Pancreas (tissue), 10 donors: ENCODE measurements at regions not wholly inside any gene's neighbourhood (a gene's known extent, or its start where the extent isn't known, plus 50 kb on each side); places are given as distances from the start of the nearest gene placed in this dataset.

ENCODE experiments used
- ATAC-seq, 4 donors: fragments of 200-7000 bp; cut with Tn5 transposase; one replicate each; pipeline versions ENCODE4 v1.8.0 to v1.9.1; 2020; ENCODE audit warnings: mild to moderate bottlenecking in 4 of 4, moderate library complexity in 4 of 4
- DNase-seq, 6 donors: peaks; one replicate each; pipeline ENCODE4 v3.0.0-alpha.2; 2020
- FAIRE-seq: peaks from 2 replicates; lab custom pipeline; 2012; peaks lifted over from hg19 to GRCh38; lab: Jason Lieb, UNC
- H3K27ac ChIP-seq, 4 donors: fragments of 200-600 bp; sonication (generic); 1 replicate in 3 of 4; 2 replicates in 1 of 4; pipeline versions ENCODE4 v1.5.0 to v1.8.0; 2020
- H3K27me3 ChIP-seq, 4 donors: fragments of 200-600 bp; one replicate each; pipeline ENCODE4 v1.8.0; 2021
- H3K36me3 ChIP-seq, 3 donors: fragments of 200-600 bp; sonication (generic) in 1 of 3; one replicate each; pipeline versions ENCODE4 v1.5.0 to v1.8.0; 2020 to 2021
- H3K4me1 ChIP-seq, 3 donors: fragments of 200-600 bp; one replicate each; pipeline ENCODE4 v1.8.0; 2021
- H3K4me3 ChIP-seq, 4 donors: fragments of 200-600 bp; sonication (generic) in 2 of 4; one replicate each; pipeline versions ENCODE4 v1.5.0 to v1.8.0; 2020 to 2021
- H3K9me3 ChIP-seq, 4 donors: fragments of 200-600 bp; one replicate each; pipeline ENCODE4 v1.8.0; 2021
- WGBS, 2 donors: extraction: QIAGEN DNeasy Blood & Tissue Kit; methylation state at CpG; one replicate each; pipeline ENCODE4 v1.1.7; 2013; 5-methylcytosine and 5-hydroxymethylcytosine counted together
- intact Hi-C, 3 donors: fragments of 100-400 bp; cut with DNase I; formaldehyde crosslinking; loops; one replicate each; pipeline versions ENCODE4 v1.11.1 to v1.14.2; 2022
- TF ChIP-seq, protein P1 (sequence below), 4 donors: fragments of 200-600 bp; sonication (generic) in 3 of 4; IDR thresholded peaks; one replicate each; pipeline versions ENCODE4 v1.5.0 to v1.8.0; 2021; ENCODE audit warnings: antibody characterized with exemption in 4 of 4
- donor health status: healthy with polysubstance abuse.
- donor health status: DM: no; HTN: no; CAD: no; lungs with moderate emphysema.
- donor health status: DM: no; HTN: no; CAD: no.
- donor health status: control.
- donor health status: control.
- donor health status: Bipolar disorder and iron deficiency.
- donor health status: DM: yes; HTN: yes; CAD: no.
- donor health status: DM: no; HTN: no; CAD: no.
- donor health status: DM: no; HTN: no; CAD: no.
- donor health status: DM: yes; HTN: yes; CAD: no.

DNA sequence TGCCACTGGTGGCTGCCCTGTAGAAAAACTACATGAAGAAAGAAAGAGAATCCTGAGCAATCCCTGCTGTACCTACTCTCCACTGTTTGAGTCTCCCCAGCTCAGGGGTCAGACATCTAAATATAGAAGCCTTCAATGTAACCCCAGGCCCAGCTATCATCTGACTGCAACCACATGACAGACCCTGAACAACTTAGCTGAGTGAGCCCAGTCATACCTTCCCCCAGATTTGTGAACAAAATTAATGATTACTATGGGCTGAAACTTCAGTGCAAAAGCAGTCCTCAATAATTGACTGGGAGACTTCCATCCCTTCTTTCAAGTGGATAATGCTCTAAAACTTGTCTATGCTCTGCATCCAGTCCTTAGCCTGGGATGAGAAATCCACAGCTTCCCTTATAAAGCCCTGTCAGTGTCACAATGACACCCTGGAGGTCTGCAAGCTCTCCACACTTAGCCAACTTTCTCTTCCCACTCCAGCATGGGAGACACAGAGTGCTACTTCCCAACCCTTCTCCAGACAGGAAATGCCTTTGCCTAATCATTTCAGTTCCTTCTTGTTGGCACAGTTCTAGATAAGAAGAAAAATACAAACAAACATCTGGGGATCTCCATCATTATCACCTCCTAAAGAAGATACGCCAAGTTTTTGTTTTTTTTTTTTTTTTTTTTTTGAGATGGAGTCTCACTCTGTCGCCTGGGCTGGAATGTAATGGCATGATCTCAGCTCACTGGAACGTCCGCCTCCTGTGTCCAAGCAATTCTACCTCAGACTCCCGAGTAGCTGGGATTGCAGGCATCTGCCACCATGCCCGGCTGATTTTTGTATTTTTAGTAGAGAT lies 198.5 kb upstream of the GADL1 start:
- DNase-seq (no peak), FAIRE-seq (no peak), ATAC-seq (no peak)
- TF ChIP-seq, protein P1, sequence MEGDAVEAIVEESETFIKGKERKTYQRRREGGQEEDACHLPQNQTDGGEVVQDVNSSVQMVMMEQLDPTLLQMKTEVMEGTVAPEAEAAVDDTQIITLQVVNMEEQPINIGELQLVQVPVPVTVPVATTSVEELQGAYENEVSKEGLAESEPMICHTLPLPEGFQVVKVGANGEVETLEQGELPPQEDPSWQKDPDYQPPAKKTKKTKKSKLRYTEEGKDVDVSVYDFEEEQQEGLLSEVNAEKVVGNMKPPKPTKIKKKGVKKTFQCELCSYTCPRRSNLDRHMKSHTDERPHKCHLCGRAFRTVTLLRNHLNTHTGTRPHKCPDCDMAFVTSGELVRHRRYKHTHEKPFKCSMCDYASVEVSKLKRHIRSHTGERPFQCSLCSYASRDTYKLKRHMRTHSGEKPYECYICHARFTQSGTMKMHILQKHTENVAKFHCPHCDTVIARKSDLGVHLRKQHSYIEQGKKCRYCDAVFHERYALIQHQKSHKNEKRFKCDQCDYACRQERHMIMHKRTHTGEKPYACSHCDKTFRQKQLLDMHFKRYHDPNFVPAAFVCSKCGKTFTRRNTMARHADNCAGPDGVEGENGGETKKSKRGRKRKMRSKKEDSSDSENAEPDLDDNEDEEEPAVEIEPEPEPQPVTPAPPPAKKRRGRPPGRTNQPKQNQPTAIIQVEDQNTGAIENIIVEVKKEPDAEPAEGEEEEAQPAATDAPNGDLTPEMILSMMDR (IDR thresholded peaks at IDR 0.05): no peak
- Histone ChIP-seq H3K27ac (no peak overlapping the region), H3K9me3 (no peaks in the 10 kb centered on the region), H3K36me3 (no peaks in the 10 kb centered on the region), H3K4me3 (no peak overlapping the region), H3K27me3 (no peaks in the 10 kb centered on the region), H3K4me1 (no peaks in the 10 kb centered on the region)
- 77 to 93% methylated on average over 6 of the region's 6 CpGs for WGBS, 2 donors
- intact Hi-C loops: no loop called here

DNA sequence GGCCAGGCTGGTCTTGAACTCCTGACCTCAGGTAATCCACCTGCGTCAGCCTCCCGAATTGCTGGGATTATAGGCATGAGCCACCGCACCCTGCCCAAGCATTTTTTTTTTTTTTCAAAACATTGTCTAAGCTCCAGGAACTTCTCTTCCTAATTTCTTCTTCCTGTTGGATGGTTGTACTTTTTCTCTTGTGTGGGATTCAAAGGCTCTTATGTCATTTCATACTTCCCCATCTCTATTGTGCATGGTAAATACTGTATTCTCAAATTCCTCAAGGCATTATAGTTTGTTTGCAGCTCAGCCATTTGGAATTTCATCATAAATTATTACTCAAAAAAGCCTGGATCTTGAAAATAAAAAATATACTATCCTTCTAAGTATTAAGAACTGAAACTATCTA lies 199.1 kb upstream of the GADL1 start:
- H3K27ac ChIP-seq: no peak overlapping the region
- H3K36me3 ChIP-seq: no peaks in the 10 kb centered on the region
- FAIRE-seq (no peak), ATAC-seq (no peak), DNase-seq (no peak)
- H3K9me3 ChIP-seq: no peaks in the 10 kb centered on the region
- H3K27me3 ChIP-seq: no peaks in the 10 kb centered on the region
- no peak overlapping the region for H3K4me3 ChIP-seq
- intact Hi-C loops: no loop called here
- WGBS, 2 donors: 96 to 98% methylated on average over 3 of the region's 3 CpGs
- TF ChIP-seq, protein P1 (IDR thresholded peaks at IDR 0.05): no peak
- no peaks in the 10 kb centered on the region for H3K4me1 ChIP-seq

DNA sequence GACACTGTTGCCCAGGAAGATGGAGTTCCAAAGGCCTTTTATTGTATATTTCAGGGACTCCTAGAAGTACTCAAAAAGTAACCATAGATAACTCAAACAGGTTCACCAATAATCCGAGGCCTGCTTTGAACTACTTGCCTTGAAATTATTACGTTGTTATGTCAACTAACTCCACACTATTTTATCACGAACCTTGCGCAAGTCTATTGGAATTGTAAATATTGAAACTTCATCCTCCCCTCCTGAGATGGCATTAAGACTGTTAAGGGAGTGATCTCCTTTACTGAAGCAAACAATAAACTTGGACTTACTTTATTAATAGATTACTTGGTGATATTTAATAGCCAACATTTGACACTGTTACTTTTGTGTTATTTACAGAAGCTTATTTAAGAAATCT lies 199.6 kb upstream of the GADL1 start:
- Histone ChIP-seq H3K4me3 (no peak overlapping the region), H3K27me3 (no peaks in the 10 kb centered on the region), H3K36me3 (no peaks in the 10 kb centered on the region), H3K9me3 (no peaks in the 10 kb centered on the region), H3K4me1 (no peaks in the 10 kb centered on the region), H3K27ac (no peak overlapping the region)
- intact Hi-C loops: no loop called here
- FAIRE-seq: no peak
- 29 to 33% methylated on average over 4 of the region's 4 CpGs for WGBS, 2 donors
- TF ChIP-seq, protein P1 (IDR thresholded peaks at IDR 0.05): no peak
- no peak for DNase-seq
- ATAC-seq: peak in 3 of 4 donors; percentile 17 to 85 (median 37)

DNA sequence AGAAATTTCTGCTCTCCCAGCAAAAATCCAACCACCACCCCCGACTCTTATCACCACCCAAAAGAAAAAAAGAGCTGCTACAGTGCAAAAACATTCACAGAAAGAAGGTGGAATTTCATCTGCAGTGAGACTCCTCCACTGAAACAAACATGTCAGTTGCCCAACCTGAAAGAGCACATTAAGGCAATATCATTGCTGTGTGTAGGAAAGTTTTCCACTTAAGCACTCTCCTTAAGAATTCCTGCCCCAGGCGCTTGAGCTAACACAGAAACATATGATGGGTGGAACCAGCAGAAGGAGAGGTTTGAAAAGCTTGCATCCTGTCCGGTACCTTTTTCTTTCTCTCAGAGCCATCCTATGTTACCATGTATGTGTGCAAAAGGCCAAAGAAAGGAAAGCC lies 200.8 kb upstream of the GADL1 start:
- H3K27me3 ChIP-seq: no peaks in the 10 kb centered on the region
- H3K9me3 ChIP-seq: no peaks in the 10 kb centered on the region
- TF ChIP-seq, protein P1 (IDR thresholded peaks at IDR 0.05): no peak
- intact Hi-C loops: no loop called here
- DNase-seq: no peak
- no peaks in the 10 kb centered on the region for H3K4me1 ChIP-seq
- WGBS, 2 donors: 91 to 95% methylated on average over 3 of the region's 3 CpGs
- no peak for FAIRE-seq
- H3K36me3 ChIP-seq: no peaks in the 10 kb centered on the region
- no peak overlapping the region for H3K27ac ChIP-seq
- ATAC-seq: no peak
- H3K4me3 ChIP-seq: no peak overlapping the region
